DMS 273 (cell line): ENCODE measurements at regions not wholly inside any gene's neighbourhood (a gene's known extent, or its start where the extent isn't known, plus 50 kb on each side); places are given as distances from the start of the nearest gene placed in this dataset.
A peak's percentile ranks its signal among the peaks of the same experiment; 100 is the strongest.

Source experiments
- DNase-seq: peaks from one replicate; lab custom pipeline; 2025; ENCODE audit not compliant: unreplicated experiment; lab: John Stamatoyannopoulos, UW

DNA sequence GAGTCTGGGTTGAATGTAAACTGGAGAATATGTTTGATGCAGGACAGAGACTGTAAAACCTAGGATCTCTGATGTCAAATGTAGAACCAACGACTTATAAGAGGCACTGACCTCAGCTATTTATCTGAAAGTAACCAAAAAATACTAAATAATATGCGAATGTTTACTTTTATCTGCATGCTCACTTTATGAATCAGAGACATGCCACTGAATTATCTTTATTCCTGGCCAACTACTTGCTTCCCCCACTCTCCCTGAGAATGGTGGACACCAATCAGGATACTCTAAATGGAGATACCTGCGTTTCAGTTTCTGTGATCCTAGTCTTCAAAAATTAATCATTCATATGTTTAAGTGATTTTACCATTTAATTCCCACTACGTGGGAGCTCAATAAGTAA lies 1038.4 kb upstream of the PABPC4L start:
- no peak for DNase-seq

DNA sequence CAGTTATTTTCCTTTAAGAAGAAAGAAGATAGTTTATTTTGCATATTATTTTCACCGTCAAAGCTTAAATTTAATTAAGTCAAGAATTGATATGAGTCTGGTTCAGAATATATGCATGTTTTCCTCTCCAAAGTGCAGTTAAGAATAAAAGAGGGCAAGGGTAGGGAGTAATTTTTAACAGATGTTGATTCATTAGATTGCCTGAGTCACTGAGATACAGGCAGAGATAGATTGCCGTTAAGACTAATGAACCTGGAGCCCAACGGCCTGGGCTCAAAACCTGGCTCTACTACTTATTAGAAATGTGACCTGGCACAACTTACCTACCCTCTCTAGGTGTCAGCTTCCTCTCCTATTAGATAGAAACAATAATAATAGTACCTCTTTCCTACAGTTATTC lies 1037.4 kb upstream of the PABPC4L start:
- DNase-seq = peak; percentile 41

DNA sequence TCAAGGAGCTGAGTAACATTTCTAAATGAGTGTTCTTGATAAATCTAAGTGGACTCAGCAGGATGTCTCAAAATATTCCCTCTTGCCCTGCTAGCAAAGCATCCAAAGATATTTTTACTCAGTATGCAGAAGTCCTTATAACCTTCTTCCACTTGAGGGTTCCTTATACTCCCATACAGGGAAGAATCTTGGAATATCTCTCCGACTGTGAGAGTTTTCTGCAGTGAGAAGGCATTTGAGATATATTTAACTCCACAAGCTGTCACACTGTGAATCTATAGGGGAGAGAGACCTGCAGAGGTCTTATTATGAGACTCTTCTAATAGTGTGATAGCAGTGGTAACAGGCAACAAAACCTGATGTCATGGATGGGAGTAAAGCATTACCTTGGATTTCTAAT lies 1034.5 kb upstream of the PABPC4L start:
- DNase-seq = no peak

DNA sequence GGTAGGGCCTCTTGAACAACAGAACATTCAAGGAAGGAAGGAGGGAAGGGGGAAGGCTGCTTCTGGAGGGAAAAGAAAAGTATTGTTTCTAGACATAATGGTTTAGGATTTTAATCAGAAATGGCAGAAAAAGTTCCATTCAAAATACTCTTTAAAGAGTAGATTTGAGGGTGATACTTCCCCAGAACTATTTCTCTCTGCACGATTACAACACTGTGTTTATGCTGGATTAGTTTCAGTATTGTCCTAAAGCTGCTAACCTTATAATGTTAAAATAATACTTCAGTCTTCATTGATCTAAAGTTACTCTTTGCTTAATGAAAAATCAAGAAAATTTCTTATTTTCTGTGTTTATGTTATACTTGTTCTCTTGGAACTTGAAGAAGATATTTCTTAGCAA lies 1026.3 kb upstream of the PABPC4L start:
- DNase-seq = no peak

DNA sequence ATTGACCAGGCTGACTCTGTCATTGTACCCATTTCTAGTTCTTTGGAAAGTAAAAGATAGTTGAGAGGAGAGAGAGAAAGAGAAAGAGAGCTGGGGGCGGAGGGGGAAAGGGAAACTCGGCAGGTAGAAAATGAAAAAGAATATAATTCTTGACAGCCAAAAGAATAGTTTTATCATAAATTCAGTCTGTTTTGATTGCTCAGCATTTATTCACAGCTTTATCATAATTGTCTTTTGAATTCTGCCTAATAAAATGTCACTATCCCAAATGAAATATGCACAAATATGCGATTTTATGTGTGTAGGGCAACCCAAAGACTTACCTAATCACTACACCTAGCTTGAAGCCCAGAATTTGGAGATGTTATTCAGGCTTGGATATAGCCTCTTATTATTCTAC lies 1024.0 kb upstream of the PABPC4L start:
- no peak for DNase-seq

DNA sequence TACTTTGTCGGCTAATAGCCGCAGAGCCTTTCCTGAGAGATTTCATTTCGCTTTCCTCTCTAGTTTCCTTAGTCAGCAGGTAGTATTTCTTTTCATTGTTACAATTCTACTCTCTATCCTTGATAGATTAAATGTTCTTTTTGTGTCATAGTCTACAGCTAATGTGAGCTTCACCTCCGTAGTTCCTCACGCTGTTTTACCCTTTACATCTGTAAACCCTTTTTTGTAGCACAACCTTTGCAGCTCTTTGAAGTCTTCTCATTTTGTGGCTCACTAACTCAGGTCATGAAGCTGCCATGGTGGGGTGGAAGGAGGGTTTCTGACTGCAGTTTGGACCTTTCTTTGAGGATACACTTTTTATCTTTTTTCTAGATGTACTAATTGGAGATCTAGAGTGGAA lies 1008.8 kb upstream of the PABPC4L start:
- no peak for DNase-seq

DNA sequence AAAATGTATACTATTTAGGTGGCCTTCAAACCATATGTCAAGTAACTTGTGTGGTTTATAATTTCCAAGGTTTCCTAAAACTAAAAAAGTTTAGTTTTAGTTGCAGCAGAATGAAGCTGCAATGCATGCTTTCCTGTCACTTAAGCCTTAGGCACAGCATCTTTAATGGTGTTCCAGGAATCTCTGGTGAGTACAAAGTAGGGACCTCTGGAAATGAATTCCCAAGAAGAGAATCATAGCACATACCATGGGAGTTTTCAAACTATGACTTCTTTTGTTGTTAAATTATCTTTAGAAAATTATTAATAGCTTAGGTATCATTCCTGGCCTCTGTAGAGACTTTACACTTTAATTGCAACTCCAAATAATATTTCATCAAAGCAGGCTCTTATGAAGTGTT lies 1005.9 kb upstream of the PABPC4L start:
- no peak for DNase-seq

DNA sequence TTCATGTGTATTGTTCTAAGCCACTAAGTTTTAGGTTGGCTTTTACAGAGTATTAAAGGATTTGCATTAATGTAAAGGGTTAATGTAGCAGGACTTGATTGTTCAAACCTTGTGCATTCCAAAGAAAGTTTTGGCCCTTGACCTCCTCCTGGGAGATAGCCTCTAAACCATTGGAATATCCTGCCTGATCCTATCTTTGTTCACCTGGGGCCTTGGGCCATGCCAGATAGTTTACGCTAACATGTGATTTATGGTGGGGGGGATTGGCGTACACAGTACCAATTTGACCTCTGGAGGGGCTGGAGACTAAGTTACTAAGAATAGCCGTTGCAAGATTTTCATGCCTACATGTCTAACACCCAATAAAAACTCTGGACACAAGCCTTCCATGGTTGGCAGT lies 1002.7 kb upstream of the PABPC4L start:
- no peak for DNase-seq

DNA sequence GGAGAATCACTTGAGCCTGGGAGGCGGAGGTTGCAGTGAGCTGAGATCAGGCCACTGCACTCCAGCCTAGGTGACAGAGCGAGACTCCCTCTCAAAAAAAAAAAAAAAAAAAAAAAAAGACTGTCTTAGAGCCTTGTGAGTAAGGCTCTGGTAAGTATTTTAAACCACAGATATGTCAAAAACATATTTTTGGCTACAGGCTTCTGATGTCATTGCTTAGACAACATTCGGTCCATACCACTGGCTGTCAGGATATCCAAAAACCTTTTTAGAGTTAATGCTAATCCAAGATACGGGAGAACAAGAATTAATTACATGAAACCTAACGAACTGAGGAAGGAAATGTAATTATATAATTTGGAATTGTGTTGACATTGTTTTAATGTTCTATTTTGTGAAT lies 999.5 kb upstream of the PABPC4L start:
- no peak for DNase-seq

DNA sequence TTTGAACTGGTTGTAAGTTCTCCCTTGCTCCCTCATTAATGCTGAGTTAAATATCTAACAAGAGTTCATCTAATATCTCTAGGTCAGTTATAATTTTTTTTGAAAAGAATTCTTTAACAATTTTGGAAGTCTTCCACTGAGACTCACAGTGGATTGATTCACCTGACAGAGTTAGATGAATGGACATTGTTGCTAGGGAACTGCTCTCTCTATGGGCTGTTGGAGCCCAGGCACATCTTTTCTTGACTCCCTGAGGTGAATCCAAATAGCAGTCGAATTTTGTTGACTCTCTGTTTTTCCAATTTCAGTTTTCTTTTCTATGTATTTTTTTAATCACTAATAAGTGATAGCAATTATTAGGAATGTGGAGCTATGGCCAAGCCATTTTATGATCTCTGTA lies 996.1 kb upstream of the PABPC4L start:
- DNase-seq = no peak

DNA sequence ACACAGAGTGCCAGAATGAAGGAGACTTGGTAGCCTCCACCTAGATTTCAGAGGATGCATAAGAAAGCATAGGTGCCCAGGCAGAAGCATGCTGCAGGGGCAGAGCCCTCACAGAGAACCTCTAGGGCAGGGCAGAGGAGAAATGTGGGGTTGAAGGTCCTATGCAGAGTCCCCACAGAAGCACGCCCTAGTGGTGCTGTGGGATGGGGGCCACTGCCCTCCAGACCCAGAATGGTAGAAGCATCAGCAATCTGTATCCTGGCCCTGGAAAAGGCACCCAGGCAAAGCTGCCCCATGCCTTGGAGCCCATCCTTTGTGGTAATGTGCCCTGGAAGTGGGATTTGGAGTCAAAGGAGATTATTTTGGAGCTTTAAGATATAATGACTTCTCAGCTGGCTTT lies 992.9 kb upstream of the PABPC4L start:
- no peak for DNase-seq

DNA sequence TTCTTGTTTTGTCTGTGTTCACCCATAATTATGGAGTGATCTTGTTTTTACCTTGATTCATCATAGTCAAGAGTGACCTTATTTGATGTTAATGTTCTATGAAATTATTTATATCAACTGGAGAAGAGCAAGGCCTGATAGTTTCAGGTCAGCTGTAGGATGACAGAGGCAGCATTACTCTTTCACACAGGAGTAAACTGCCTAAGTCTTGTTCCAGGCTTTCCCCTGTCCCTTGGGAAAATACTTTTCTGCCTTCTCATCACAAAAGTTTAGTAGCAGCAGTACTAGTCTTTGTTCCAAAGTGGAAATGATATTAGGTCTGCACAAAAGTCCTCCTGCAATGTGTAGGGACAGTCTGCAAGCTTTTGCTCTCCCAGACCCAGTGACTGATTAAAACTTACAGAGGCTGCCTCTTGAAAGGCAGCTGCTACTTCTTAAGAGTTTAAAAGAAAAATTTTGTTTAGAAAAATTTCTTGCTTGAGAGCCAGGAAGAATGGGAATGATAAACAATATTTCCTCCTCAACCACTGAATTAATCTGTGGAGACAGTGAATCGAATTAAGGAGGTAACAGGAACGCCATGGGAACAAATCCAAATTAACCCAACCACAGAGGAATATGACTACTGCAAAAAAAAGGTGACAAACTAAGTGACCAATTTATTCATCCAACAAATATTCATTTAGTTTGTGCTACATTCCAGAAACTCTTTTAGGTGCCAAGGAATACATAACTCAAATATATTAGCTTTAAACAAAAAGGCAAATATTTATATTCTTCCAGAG lies 991.4 kb upstream of the PABPC4L start:
- DNase-seq = no peak

DNA sequence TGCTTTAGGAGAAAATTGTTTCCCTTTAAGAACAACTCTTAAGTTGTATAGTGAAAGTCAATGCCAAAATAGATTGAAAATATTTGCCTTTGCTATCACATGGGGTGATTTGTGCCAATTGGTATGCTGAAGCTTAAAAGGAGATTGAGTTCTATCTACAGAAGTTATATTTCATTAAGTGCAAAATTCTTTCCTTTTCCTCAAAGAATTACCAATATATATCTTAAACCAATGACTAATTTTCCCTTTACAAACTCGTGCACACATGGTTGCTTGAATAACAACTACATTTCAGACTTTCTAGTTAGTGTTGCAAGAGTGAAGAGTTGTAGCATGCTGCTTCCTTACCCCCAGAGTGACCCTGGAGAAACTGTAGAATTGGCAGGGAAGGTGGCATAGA lies 990.0 kb upstream of the PABPC4L start:
- DNase-seq = no peak

DNA sequence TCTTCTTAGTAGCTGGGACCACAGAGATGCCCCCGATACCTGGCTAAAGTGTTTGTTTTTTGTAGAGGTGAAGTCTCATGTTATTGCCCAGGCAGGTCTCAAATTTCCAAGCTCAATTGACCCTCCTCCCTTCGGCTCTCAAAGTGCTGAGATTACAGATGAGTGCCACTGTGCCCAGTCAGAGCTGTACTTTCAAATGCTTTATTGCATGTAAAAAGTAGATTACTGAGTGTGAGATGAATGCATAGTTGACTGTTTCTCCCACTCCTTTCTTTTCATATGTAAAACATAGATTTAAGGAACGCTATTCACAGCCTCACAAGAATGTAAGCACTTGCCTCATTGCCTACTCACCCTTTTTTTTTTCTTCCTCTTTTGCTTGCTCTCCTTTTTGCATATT lies 984.4 kb upstream of the PABPC4L start:
- DNase-seq = no peak

DNA sequence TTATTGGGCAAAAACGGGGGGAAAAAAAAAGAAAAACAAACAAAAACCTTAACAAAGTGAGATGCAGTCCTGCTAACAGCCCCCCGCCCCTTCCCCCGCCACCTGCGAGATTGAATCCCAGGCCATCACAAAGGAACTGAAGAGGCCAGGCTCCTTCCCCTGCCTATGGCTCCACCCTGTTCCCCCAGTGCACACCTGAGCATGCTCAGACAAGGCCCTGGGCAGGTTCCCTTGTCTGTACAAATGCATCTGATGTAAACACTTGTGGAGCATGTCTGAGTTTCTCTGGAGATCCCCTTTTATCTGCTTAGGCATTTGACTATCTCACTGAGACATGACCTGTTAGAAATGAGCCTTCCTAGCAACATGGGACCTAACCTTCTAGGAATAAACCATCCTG lies 983.7 kb upstream of the PABPC4L start:
- DNase-seq = no peak

DNA sequence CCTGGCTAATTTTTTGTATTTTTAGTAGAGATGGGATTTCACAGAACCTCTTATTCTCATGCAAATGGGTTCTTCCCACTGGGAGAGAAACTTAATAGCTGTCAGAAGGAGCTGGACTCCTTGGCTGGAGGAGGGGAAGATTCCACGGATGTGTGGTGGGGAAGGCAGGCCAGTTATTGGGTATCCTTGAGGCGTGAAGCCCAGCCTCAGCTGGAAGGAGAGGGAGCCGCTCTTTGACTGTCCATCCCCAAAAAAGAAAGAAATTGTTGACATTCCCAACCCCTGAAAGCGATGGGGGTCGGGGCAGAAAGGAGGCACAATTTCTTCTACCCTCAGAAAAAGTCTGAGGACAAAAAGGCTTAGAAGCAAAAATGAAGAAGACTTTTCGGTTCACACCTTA lies 983.1 kb upstream of the PABPC4L start:
- no peak for DNase-seq

DNA sequence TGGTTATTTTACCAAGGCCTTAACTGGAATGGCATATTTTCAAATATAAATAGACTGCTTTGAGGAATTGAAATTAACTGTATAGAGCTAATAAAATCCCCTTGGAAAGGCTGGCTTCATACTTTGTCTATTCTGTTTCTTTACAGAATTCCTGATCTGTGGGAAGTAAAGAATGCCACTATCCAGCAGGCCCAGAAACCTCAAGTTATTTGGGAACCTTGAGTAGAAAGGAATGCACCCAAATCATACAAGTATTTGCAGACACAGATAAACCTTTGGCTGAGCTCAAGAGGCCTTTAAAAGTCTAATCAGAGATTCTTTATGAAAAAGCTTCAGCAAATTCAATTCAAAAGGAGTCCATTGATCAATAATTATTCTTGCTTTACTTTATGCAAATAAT lies 975.7 kb upstream of the PABPC4L start:
- DNase-seq = no peak

DNA sequence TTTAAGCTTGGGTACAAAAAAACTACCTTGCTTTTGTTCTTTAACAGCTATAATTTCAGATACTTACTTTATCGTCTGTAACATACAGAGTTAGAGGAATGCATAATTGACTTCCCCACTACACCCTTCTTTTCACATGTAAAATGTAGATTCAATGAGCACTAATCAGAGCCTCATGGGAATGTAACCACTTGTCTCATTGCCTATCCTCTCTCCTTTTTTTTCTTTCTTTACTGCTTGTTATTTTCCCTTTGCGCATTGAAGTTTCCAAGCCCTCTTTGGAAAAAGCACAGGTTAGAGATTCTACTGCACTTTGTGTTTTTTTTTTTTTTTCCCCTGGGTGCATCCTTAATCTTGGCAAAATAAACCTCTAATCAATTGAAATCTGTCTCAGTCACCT lies 965.1 kb upstream of the PABPC4L start:
- no peak for DNase-seq

DNA sequence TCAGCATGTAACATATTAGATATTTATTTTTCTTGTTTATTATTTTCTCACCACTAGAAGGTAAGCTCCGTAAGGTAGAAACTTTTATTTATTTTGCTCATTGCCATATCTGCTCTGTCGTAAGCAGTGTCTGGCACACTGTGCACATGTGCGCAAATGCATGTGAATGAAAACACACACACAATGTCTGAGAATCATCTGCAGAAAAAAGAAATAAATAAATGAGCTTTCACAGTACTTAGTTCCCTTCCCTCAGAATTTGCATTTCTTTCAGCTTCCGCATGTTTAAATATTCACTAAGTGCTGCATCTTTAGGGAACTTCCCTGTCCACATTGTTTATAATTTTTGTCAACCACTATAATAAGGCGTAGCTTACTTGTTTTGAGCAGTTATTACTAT lies 963.0 kb upstream of the PABPC4L start:
- no peak for DNase-seq

DNA sequence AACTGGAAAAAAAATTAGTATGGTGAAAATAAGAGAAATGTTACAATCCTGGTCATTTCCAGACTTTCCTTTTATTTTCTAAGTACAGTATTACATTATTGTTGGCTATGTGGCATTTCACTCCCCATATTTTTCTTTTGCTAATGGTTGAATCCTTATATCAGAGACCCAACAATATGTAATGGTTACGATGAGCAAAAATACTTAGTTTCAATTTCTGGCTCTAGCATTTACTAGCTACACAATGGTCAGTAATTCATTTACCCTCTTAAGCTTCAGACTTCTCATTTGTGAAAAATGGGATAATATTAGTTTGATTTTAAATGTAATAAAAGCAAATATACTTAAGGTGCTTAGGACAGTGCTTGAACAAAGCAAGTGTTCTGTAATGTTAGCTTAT lies 942.9 kb upstream of the PABPC4L start:
- DNase-seq = no peak

DNA sequence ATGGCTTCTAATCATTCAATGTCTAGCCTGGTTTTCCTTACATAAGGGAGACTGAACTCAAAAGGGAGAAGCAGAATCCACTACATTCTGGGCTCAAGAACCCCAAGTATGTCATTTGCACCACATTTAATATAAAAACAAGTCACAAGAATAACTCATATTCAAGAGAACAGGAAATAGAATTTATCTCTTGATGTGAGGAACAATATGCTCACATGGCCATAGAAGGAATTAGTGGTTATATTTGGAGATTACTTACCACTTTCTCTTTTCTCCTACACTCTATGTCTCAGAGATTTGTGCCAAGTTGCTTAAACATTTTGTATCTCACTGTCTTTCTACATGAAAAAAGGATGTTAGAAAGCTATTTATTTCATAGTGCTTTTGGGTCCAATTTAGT lies 922.6 kb upstream of the PABPC4L start:
- DNase-seq = no peak

DNA sequence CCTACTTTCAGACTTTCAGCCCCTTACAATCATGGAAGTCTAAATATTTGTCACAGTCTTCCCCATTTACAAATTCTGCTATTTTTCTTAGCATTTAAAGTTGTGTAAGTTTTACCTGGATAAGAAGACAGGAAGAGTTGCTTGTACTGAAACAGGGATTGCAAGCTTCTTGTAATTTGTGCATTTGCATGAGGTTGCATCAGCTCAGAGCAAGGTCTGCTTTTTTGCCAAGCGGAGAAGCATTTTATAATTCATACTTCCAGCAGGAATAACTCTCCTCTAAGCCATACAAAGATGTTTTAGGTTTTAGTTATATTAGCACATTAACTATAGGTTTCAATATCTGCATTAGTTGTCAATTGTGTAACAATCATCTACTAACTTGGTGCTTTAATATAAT lies 922.0 kb upstream of the PABPC4L start:
- DNase-seq = no peak

DNA sequence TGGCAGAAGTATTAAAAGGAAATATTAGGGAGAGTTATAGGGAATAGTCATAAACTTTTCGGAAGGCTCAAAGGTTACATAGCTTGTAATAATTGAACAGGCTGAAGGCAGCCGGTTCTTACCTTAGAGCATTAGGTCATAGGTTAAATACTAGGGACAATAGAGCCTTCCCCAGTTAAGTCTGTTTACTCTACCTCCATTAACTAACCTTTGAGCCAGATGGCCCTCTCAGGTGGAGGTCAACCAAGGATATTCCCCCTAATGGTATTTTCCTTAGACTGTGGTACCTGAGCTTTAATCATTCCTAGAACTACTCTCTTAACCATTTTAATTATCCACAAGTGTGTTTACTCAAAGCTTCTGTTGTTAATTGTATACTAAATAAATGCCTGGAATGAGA lies 920.9 kb upstream of the PABPC4L start:
- DNase-seq = no peak

DNA sequence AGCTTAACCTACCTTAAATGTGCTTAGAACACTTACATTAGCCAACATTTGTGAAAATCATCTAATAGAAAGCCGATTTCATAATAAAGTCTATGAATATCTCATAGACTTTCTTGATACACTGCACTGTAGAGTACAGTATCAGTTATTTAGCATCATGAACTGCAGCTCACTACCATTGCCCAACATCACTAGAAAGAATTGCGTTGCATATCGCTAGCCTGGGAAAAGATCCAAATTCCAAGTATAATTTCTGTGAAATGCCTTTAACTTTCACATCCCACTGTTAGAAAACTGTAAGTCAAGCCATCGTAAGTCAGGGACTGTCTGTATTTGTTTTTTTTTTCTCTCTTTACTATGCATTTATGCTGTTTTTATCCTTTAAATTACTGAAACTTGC lies 918.6 kb upstream of the PABPC4L start:
- no peak for DNase-seq
